Endothelial cell of umbilical vein (primary cell): ENCODE measurements at regions not wholly inside any gene's neighbourhood (a gene's known extent, or its start where the extent isn't known, plus 50 kb on each side); places are given as distances from the start of the nearest gene placed in this dataset.

Experiments used
- BruUV-seq: library from RNA; stranded (reverse); fragments of 400-500 nt; replicated peaks from 2 replicates; lab custom pipeline; 2021; lab: Mats Ljungman, UMichigan
- CTCF ChIA-PET: fragments of 300-600, 350-600 bp; sonication (Branson Sonifier 250); formaldehyde crosslinking; loops from one replicate; lab custom pipeline; 2021; ENCODE audit warnings: antibody characterized with exemption, inconsistent platforms; lab: Charles Lee
- POLR2A ChIA-PET: fragments of 300-600, 350-600 bp; sonication (Branson Sonifier 250); formaldehyde crosslinking; loops from one replicate; lab custom pipeline; 2021; ENCODE audit warnings: antibody characterized with exemption, inconsistent platforms; lab: Charles Lee
- DNase-seq: peaks from one replicate; pipeline ENCODE4 v3.0.0-alpha.2; 2011; ENCODE audit warnings: low read depth, low spot score
- FAIRE-seq: peaks from 2 replicates; lab custom pipeline; 2011; peaks lifted over from hg19 to GRCh38; lab: Jason Lieb, UNC
- H2AFZ ChIP-seq: 2 replicates; pipeline ENCODE4 v1.6.0; 2012; ENCODE audit warnings: low read depth, low read length, control low read depth, inconsistent platforms
- H3K27ac ChIP-seq: 2 replicates; pipeline ENCODE4 v1.5.1; 2011; ENCODE audit warnings: low read depth, mild to moderate bottlenecking, control low read depth, low read length, moderate library complexity; ENCODE audit not compliant: insufficient read depth
- H3K27me3 ChIP-seq, 2 experiments: 2 replicates each; pipeline versions ENCODE4 v1.6.0 to v1.6.1; 2011; ENCODE audit warnings: low read length in 2 of 2, mixed read lengths in 1 of 2; ENCODE audit not compliant: control insufficient read depth in 2 of 2, insufficient read depth in 2 of 2
- H3K36me3 ChIP-seq, 2 experiments: 2 replicates in 1 of 2; 3 replicates in 1 of 2; pipeline ENCODE4 v1.5.1; 2011; ENCODE audit warnings: low read length in 2 of 2, mild to moderate bottlenecking in 1 of 2, moderate library complexity in 1 of 2; ENCODE audit not compliant: control insufficient read depth in 2 of 2, insufficient read depth in 2 of 2; ENCODE audit errors: extremely low read depth in 1 of 2
- H3K4me1 ChIP-seq: 3 replicates; pipeline ENCODE4 v1.5.1; 2011; ENCODE audit warnings: mild to moderate bottlenecking, low read length; ENCODE audit not compliant: control insufficient read depth, insufficient read depth; ENCODE audit errors: extremely low read depth
- H3K4me2 ChIP-seq: 2 replicates; pipeline ENCODE4 v1.6.1; 2011; ENCODE audit warnings: low read length, control low read depth, mixed read lengths; ENCODE audit not compliant: insufficient read depth
- H3K4me3 ChIP-seq, 3 experiments: fragments of 200-600 bp in 1 of 3; sonication (generic), shearing (Covaris generic) in 1 of 3; replicated peaks in 1 of 3; 2 replicates each; pipeline ENCODE4 v1.5.1; 2011 to 2016; ENCODE audit warnings: control low read depth in 3 of 3, low read length in 3 of 3, mild to moderate bottlenecking in 2 of 3, inconsistent platforms in 1 of 3, low read depth in 1 of 3, moderate library complexity in 1 of 3; ENCODE audit not compliant: insufficient read depth in 1 of 3
- H3K79me2 ChIP-seq: 2 replicates; pipeline ENCODE4 v1.6.0; 2012; ENCODE audit warnings: low read length, inconsistent platforms; ENCODE audit not compliant: control insufficient read depth, insufficient read depth
- H3K9ac ChIP-seq: replicated peaks from 2 replicates; pipeline ENCODE3; 2011; ENCODE audit warnings: low read length, control low read depth; ENCODE audit not compliant: insufficient read depth; ENCODE audit errors: extremely low read depth
- H3K9me1 ChIP-seq: replicated peaks from 3 replicates; pipeline ENCODE4 v1.6.0; 2011; ENCODE audit warnings: mild to moderate bottlenecking, low read length; ENCODE audit not compliant: control insufficient read depth, insufficient read depth; ENCODE audit errors: extremely low read depth
- H3K9me3 ChIP-seq: replicated peaks from 2 replicates; pipeline ENCODE4 v1.5.1; 2012; ENCODE audit warnings: low read length, inconsistent platforms; ENCODE audit not compliant: control insufficient read depth, insufficient read depth
- H4K20me1 ChIP-seq: replicated peaks from 2 replicates; pipeline ENCODE3; 2011; ENCODE audit warnings: mild to moderate bottlenecking, low read length; ENCODE audit not compliant: control insufficient read depth, insufficient read depth; ENCODE audit errors: extremely low read depth
- CTCF ChIP-seq, 2 donors: IDR thresholded peaks; 1 replicate in 1 of 2; 2 replicates in 1 of 2; pipeline ENCODE4 v1.5.1; 2011; ENCODE audit warnings: low read length in 2 of 2, mild to moderate bottlenecking in 2 of 2, moderate library complexity in 2 of 2, control low read depth in 1 of 2, inconsistent platforms in 1 of 2, low read depth in 1 of 2; ENCODE audit not compliant: insufficient read depth in 1 of 2; ENCODE audit errors: extremely low read depth in 1 of 2
- EZH2 ChIP-seq: IDR thresholded peaks from 2 replicates; pipeline ENCODE4 v1.6.1; 2012; ENCODE audit warnings: borderline replicate concordance, low read depth, mild to moderate bottlenecking, moderate library complexity, low read length, inconsistent platforms; ENCODE audit not compliant: severe bottlenecking
- FOS ChIP-seq: IDR thresholded peaks from 2 replicates; pipeline ENCODE4 v1.6.1; 2011; ENCODE audit warnings: mild to moderate bottlenecking, low read length, moderate library complexity, borderline replicate concordance; ENCODE audit not compliant: insufficient read depth
- GATA2 ChIP-seq: IDR thresholded peaks from 2 replicates; pipeline ENCODE4 v1.7.0; 2011; ENCODE audit warnings: low read depth, mild to moderate bottlenecking, moderate library complexity, mixed read lengths, low read length; ENCODE audit not compliant: insufficient read length, insufficient read depth
- JUN ChIP-seq: IDR thresholded peaks from 2 replicates; pipeline ENCODE4 v1.6.1; 2011; ENCODE audit warnings: borderline replicate concordance, low read depth; ENCODE audit not compliant: insufficient read length, insufficient read depth
- MAX ChIP-seq: IDR thresholded peaks from 2 replicates; pipeline ENCODE4 v1.6.1; 2011; ENCODE audit not compliant: insufficient read depth, insufficient read length
- MYC ChIP-seq: IDR thresholded peaks from one replicate; pipeline ENCODE4 v1.6.1; 2011; ENCODE audit warnings: mild to moderate bottlenecking, low read depth, low read length
- POLR2A ChIP-seq: IDR thresholded peaks from 2 replicates; pipeline ENCODE4 v1.6.1; 2012; ENCODE audit warnings: low read depth, mild to moderate bottlenecking, control low read depth, low read length
- POLR2AphosphoS5 ChIP-seq: IDR thresholded peaks from 2 replicates; pipeline ENCODE4 v1.6.1; 2012; ENCODE audit warnings: low read depth, mild to moderate bottlenecking, control low read depth, low read length, moderate library complexity; ENCODE audit not compliant: insufficient read depth
- dilution Hi-C: fragments of 300-500 bp; cut with MboI; formaldehyde crosslinking; loops from one replicate; pipeline ENCODE4 v1.15.0; 2019; ENCODE audit warnings: low sequenced_read_pairs; ENCODE audit not compliant: extremely low pct_ligation_motif_present
- intact Hi-C: fragments of 100-400 bp; cut with micrococcal nuclease; formaldehyde crosslinking; loops from one replicate; pipeline ENCODE4 v1.10.0; 2022

- dilution Hi-C loops (no loop called here), intact Hi-C loops (no loop called here)
- H3K4me3 ChIP-seq, result no peak overlapping the region
- FAIRE-seq (no peak), DNase-seq (no peak)
- H3K79me2 ChIP-seq, result no peaks in the 10 kb centered on the region
- TF ChIP-seq GATA2 (no peak), MAX (no peak), MYC (no peak), JUN (no peak), CTCF (IDR thresholded peaks at IDR 0.05; ENCODE audit: extremely low read depth in 1 of 2, insufficient read depth in 1 of 2, low read depth in 1 of 2, low read length in 2 of 2) (no peak), FOS (no peak), POLR2A (no peak), EZH2 (no peak), POLR2AphosphoS5 (no peak)
- no peaks in the 10 kb centered on the region for H3K36me3 ChIP-seq
- H4K20me1 ChIP-seq, result no peaks in the 10 kb centered on the region
- H3K9ac ChIP-seq, result no peak overlapping the region
- H3K9me1 ChIP-seq, result no peaks in the 10 kb centered on the region
- H3K27ac ChIP-seq, result no peak overlapping the region
- H3K9me3 ChIP-seq, result no peaks in the 10 kb centered on the region
- H2AFZ ChIP-seq, result no peak overlapping the region
- CTCF ChIA-PET, result no interaction called here
- no peaks in the 10 kb centered on the region for H3K4me1 ChIP-seq
- POLR2A ChIA-PET, result no interaction called here
- BruUV-seq, result no TSS peak
- H3K4me2 ChIP-seq, result no peak overlapping the region
- no peaks in the 10 kb centered on the region for H3K27me3 ChIP-seq
These were observed 388.4 kb upstream of the JARID2 start for GRCh38 chr6:14857501-14857900.
